HG02970 (cell line): ENCODE measurements at regions not wholly inside any gene's neighbourhood (a gene's known extent, or its start where the extent isn't known, plus 50 kb on each side); places are given as distances from the start of the nearest gene placed in this dataset.

Experiments used
- ATAC-seq: cut with Tn5 transposase; IDR thresholded peaks from one replicate; pipeline ENCODE4 v1.9.1; 2021; ENCODE audit warnings: mild to moderate bottlenecking, moderate library complexity, moderate number of reproducible peaks; ENCODE audit not compliant: unreplicated experiment, low FRiP score

GRCh38 chr4:124178449-124179021, 534.0 kb downstream of the ANKRD50 start:
- no peak for ATAC-seq

GRCh38 chr4:124179506-124180186, 532.9 kb downstream of the ANKRD50 start:
- ATAC-seq, result no peak

GRCh38 chr4:124181039-124181438, 531.5 kb downstream of the ANKRD50 start:
- no peak for ATAC-seq

- ATAC-seq, result no peak
Measured at GRCh38 chr4:124183231-124183630, 529.3 kb downstream of the ANKRD50 start.

GRCh38 chr4:124183926-124184325, 528.6 kb downstream of the ANKRD50 start:
- ATAC-seq, result no peak

GRCh38 chr4:124184792-124185191, 527.7 kb downstream of the ANKRD50 start:
- ATAC-seq, result no peak

- ATAC-seq, result no peak
Measured at GRCh38 chr4:124188595-124188994, 523.9 kb downstream of the ANKRD50 start.

GRCh38 chr4:124189545-124189944, 523.0 kb downstream of the ANKRD50 start:
- no peak for ATAC-seq

GRCh38 chr4:124191329-124191728, 521.2 kb downstream of the ANKRD50 start:
- ATAC-seq, result no peak

- no peak for ATAC-seq
Measured at GRCh38 chr4:124192544-124192943, 520.0 kb downstream of the ANKRD50 start.

GRCh38 chr4:124199185-124199584, 513.3 kb downstream of the ANKRD50 start:
- ATAC-seq, result no peak

- no peak for ATAC-seq
Measured at GRCh38 chr4:124199755-124200154, 512.8 kb downstream of the ANKRD50 start.

GRCh38 chr4:124201636-124202035, 510.9 kb downstream of the ANKRD50 start:
- no peak for ATAC-seq

GRCh38 chr4:124202099-124202498, 510.4 kb downstream of the ANKRD50 start:
- no peak for ATAC-seq

GRCh38 chr4:124203613-124204238, 508.8 kb downstream of the ANKRD50 start:
- no peak for ATAC-seq

GRCh38 chr4:124206779-124207605, 505.5 kb downstream of the ANKRD50 start:
- ATAC-seq, result no peak

GRCh38 chr4:124209211-124209610, 503.3 kb downstream of the ANKRD50 start:
- no peak for ATAC-seq

- ATAC-seq, result no peak
Measured at GRCh38 chr4:124209626-124210025, 502.9 kb downstream of the ANKRD50 start.

GRCh38 chr4:124210746-124211145, 501.8 kb downstream of the ANKRD50 start:
- ATAC-seq, result no peak

- ATAC-seq, result no peak
Measured at GRCh38 chr4:124212815-124213630, 499.5 kb downstream of the ANKRD50 start.
